ENCODE measurements at regions not wholly inside any gene's neighbourhood (a gene's known extent, or its start where the extent isn't known, plus 50 kb on each side); places are given as distances from the start of the nearest gene placed in this dataset.

GRCh38 chr3:43872301-43872700, 181.6 kb downstream of the ABHD5 start:
- TF ChIP-seq CTCF (IDR thresholded peaks at IDR 0.05) (no peak), POLR2A (IDR thresholded peaks at IDR 0.05) (no peak)
